Peyer's patch (tissue), 4 donors: ENCODE measurements at regions not wholly inside any gene's neighbourhood (a gene's known extent, or its start where the extent isn't known, plus 50 kb on each side); places are given as distances from the start of the nearest gene placed in this dataset.

ENCODE experiments used
- DNase-seq, 3 donors: peaks; one replicate each; pipeline ENCODE4 v3.0.0-alpha.2; 2017 to 2019
- H3K27ac ChIP-seq, 4 donors: fragments of 200-600 bp; sonication (generic); one replicate each; pipeline ENCODE4 v1.5.1; 2016 to 2019
- H3K27me3 ChIP-seq, 2 donors: fragments of 200-600 bp; sonication (generic); one replicate each; pipeline ENCODE4 v1.5.1; 2019
- H3K36me3 ChIP-seq, 3 donors: fragments of 200-600 bp; sonication (generic); one replicate each; pipeline ENCODE4 v1.5.1; 2016 to 2019
- H3K4me1 ChIP-seq, 4 donors: fragments of 200-600 bp; sonication (generic); one replicate each; pipeline ENCODE4 v1.5.1; 2016 to 2019
- H3K4me3 ChIP-seq, 4 donors: fragments of 200-600 bp; sonication (generic); 1 replicate in 3 of 4; 2 replicates in 1 of 4; pipeline ENCODE4 v1.5.1; 2016 to 2019; ENCODE audit warnings: mild to moderate bottlenecking in 1 of 4
- H3K9me3 ChIP-seq, 4 donors: fragments of 200-600 bp; sonication (generic); one replicate each; pipeline ENCODE4 v1.5.1; 2016 to 2019; ENCODE audit warnings: mild to moderate bottlenecking in 1 of 4
- CTCF ChIP-seq, 6 experiments: fragments of 450-650 bp in 4 of 6; fragments of 200-600 bp in 2 of 6; sonication (generic) in 1 of 6; IDR thresholded peaks; one replicate each; pipeline ENCODE4 v1.5.1; 2017 to 2019; ENCODE audit warnings: antibody characterized with exemption in 6 of 6, mild to moderate bottlenecking in 3 of 6, moderate library complexity in 1 of 6
- POLR2A ChIP-seq, 2 donors: fragments of 450-650 bp; IDR thresholded peaks; one replicate each; pipeline ENCODE4 v1.5.1; 2017; ENCODE audit warnings: antibody characterized with exemption in 2 of 2, mild to moderate bottlenecking in 2 of 2, moderate library complexity in 2 of 2

DNA sequence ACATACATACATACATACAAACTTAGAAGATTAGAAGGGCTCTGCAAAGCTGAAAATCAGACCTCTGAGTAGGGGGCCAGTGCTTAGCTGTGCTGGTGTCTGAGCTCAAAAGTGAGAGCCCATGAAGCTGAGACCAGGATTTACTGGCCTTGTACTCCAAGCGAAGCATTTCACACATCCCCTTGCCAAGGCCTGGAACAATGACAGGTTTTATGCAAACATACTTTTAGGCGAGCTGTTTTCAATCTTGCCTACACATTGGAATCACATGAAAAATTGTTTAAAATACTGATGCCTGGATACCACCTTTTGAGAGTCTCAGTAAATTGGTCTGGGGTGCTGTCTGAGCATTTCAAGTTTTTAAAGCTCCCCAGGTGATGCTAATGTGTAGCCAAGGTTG is 80.9 kb upstream of the SRSF6 start:
- TF ChIP-seq POLR2A (IDR thresholded peaks at IDR 0.05): no peak
- no peak overlapping the region for H3K27ac ChIP-seq
- H3K4me3 ChIP-seq: no peak overlapping the region

GRCh38 chr20:43375591-43375990 is 82.1 kb upstream of the SRSF6 start:
- H3K4me3 ChIP-seq: no peak overlapping the region

More for the DNA sequence above, 80.9 kb upstream of the SRSF6 start:
- H3K36me3 ChIP-seq: no peaks in the 10 kb centered on the region
- no peak for DNase-seq
- no peaks in the 10 kb centered on the region for H3K27me3 ChIP-seq
- H3K4me1 ChIP-seq: no peaks in the 10 kb centered on the region
- H3K9me3 ChIP-seq: no peaks in the 10 kb centered on the region

DNA sequence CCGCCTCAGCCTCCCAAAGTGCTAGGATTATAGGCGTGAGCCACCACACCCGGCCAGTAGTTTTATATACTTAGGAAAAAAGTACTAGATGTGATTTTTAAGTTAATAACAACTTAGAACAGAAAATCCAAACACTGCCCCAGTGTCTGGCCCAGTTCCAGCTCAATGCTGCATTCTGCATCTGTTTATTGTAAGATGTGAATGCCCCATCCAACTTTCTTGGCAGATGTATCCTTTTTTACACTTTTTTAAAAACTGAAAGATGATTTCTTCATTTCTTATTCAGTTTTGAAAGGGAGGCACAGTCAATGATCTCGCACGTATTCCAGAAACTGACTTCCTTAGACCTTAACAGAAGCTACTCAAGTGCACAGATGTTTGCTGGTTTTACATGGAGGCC is 85.6 kb upstream of the SRSF6 start:
- DNase-seq: no peak
- Histone ChIP-seq H3K27ac (no peak overlapping the region), H3K27me3 (no peaks in the 10 kb centered on the region), H3K4me3 (no peak overlapping the region), H3K4me1 (no peaks in the 10 kb centered on the region), H3K36me3 (no peaks in the 10 kb centered on the region), H3K9me3 (no peaks in the 10 kb centered on the region)
- TF ChIP-seq CTCF (IDR thresholded peaks at IDR 0.05) (no peak), POLR2A (IDR thresholded peaks at IDR 0.05) (no peak)

More at GRCh38 chr20:43375591-43375990, 82.1 kb upstream of the SRSF6 start:
- H3K27ac ChIP-seq: no peak overlapping the region
- DNase-seq: no peak
- no peaks in the 10 kb centered on the region for H3K9me3 ChIP-seq
- TF ChIP-seq CTCF (IDR thresholded peaks at IDR 0.05) (no peak), POLR2A (IDR thresholded peaks at IDR 0.05) (no peak)
- H3K4me1 ChIP-seq: no peaks in the 10 kb centered on the region
- no peaks in the 10 kb centered on the region for H3K36me3 ChIP-seq
- no peaks in the 10 kb centered on the region for H3K27me3 ChIP-seq

DNA sequence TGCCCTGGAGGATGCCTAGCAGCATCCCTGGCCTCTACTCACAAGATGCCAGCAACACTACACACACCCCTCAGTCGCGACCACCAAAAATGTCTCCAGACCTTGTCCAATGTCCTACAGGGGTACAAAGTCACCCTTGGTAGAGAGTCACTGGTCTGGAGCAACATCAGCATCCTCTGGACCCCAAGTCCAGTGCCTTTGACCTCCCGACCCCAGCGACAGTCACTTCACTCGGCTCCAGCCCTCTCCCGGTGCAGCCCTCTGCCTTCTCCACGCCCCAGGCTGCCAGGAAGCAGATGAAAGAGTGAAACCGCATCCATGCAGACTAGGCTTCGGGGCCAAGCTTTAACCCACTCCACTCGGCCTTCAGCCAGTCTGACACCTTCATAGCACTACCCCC is 92.0 kb upstream of the SRSF6 start:
- H3K4me1 ChIP-seq: no peaks in the 10 kb centered on the region
- H3K9me3 ChIP-seq: no peaks in the 10 kb centered on the region
- H3K4me3 ChIP-seq: no peak overlapping the region
- no peaks in the 10 kb centered on the region for H3K36me3 ChIP-seq
- no peaks in the 10 kb centered on the region for H3K27me3 ChIP-seq
- no peak for TF ChIP-seq CTCF (IDR thresholded peaks at IDR 0.05)
- TF ChIP-seq POLR2A (IDR thresholded peaks at IDR 0.05): no peak
- DNase-seq: no peak
- no peak overlapping the region for H3K27ac ChIP-seq

GRCh38 chr20:43364001-43364400 is 93.7 kb upstream of the SRSF6 start:
- no peaks in the 10 kb centered on the region for H3K36me3 ChIP-seq
- H3K9me3 ChIP-seq: no peaks in the 10 kb centered on the region
- H3K27ac ChIP-seq: no peak overlapping the region
- no peak overlapping the region for H3K4me3 ChIP-seq
- no peak for TF ChIP-seq POLR2A (IDR thresholded peaks at IDR 0.05)
- no peak for TF ChIP-seq CTCF (IDR thresholded peaks at IDR 0.05)
- H3K27me3 ChIP-seq: no peaks in the 10 kb centered on the region
- no peak for DNase-seq
- H3K4me1 ChIP-seq: no peaks in the 10 kb centered on the region

DNA sequence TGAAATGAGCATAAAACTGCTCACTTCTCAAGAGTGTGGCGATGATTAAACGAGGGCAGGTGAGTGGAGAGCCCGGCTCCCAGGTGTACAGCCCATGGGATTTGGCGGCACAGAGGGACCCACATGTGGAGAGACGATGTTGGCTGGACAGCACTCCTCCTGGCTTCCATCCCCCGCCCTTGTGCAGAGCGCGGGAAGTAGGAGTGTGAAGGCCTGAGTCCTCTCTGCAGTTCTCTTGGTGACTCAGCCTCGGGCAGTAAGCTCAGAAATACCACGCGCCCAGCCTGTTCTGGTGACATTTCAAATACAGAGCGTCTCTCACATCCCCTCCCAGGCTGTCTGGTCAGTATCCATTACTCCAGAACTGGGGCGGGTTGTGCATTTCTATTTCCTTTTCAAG is 94.2 kb upstream of the SRSF6 start:
- H3K27me3 ChIP-seq: no peaks in the 10 kb centered on the region
- TF ChIP-seq CTCF (IDR thresholded peaks at IDR 0.05) (no peak), POLR2A (IDR thresholded peaks at IDR 0.05) (no peak)
- no peaks in the 10 kb centered on the region for H3K4me1 ChIP-seq
- H3K36me3 ChIP-seq: no peaks in the 10 kb centered on the region
- no peak for DNase-seq
- H3K4me3 ChIP-seq: no peak overlapping the region
- no peaks in the 10 kb centered on the region for H3K9me3 ChIP-seq
- no peak overlapping the region for H3K27ac ChIP-seq
